Suprapubic skin (tissue), 4 donors: ENCODE measurements at regions not wholly inside any gene's neighbourhood (a gene's known extent, or its start where the extent isn't known, plus 50 kb on each side); places are given as distances from the start of the nearest gene placed in this dataset.

Source experiments
- DNase-seq, 2 donors: peaks; one replicate each; pipeline ENCODE4 v3.0.0-alpha.2; 2019; ENCODE audit warnings: low spot score in 2 of 2
- H3K27ac ChIP-seq: fragments of 200-600 bp; sonication (generic); one replicate; pipeline ENCODE4 v1.5.1; 2019
- H3K27me3 ChIP-seq: fragments of 200-600 bp; sonication (generic); one replicate; pipeline ENCODE4 v1.5.1; 2019
- H3K36me3 ChIP-seq: fragments of 200-600 bp; sonication (generic); one replicate; pipeline ENCODE4 v1.5.1; 2019
- H3K4me1 ChIP-seq: fragments of 200-600 bp; sonication (generic); one replicate; pipeline ENCODE4 v1.5.1; 2019
- H3K4me3 ChIP-seq: fragments of 200-600 bp; sonication (generic); one replicate; pipeline ENCODE4 v1.5.1; 2019; ENCODE audit warnings: mild to moderate bottlenecking
- H3K9me3 ChIP-seq: fragments of 200-600 bp; sonication (generic); one replicate; pipeline ENCODE4 v1.5.1; 2019
- EP300 ChIP-seq: sonication (generic); formaldehyde crosslinking; IDR thresholded peaks from one replicate; pipeline ENCODE4 v1.6.1; 2017; ENCODE audit warnings: antibody characterized with exemption
- POLR2A ChIP-seq, 2 donors: fragments of 450-650 bp; IDR thresholded peaks; one replicate each; pipeline ENCODE4 v1.6.1; 2017; ENCODE audit warnings: antibody characterized with exemption in 2 of 2, mild to moderate bottlenecking in 2 of 2, moderate library complexity in 2 of 2
- POLR2AphosphoS5 ChIP-seq, 3 donors: sonication (generic); formaldehyde crosslinking; IDR thresholded peaks; one replicate each; pipeline ENCODE4 v1.6.1; 2017; ENCODE audit warnings: antibody characterized with exemption in 3 of 3
- WGBS: methylation state at CpG from one replicate; pipeline ENCODE4 v1.1.5; 2018; 5-methylcytosine and 5-hydroxymethylcytosine counted together
- TF ChIP-seq, protein P1 (sequence below), 2 donors: fragments of 200-600 bp in 1 of 2; fragments of 450-650 bp in 1 of 2; sonication (generic) in 1 of 2; IDR thresholded peaks; one replicate each; pipeline ENCODE4 v1.5.1; 2016 to 2019; ENCODE audit warnings: antibody characterized with exemption in 2 of 2, mild to moderate bottlenecking in 1 of 2, moderate library complexity in 1 of 2

DNA sequence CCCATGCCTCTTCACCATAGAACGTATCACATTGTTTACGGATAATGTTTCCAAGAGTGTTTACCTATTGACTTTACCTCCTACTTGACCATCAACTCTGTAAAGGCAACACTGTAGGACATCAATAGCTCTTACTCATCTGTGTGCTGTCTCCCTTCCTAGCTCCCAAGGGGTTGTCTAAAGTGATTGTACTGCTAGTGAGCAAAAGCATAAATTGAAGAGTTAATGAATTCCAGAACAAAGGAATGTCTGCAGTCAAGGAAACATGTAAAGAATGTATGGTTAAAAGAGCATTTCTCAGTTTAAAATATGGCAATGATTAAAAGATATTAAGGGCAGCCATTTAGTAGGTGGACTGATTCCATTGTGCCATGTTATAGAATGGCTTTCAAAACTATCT, 985.4 kb downstream of the TBC1D32 start:
- no peak for DNase-seq
- Histone ChIP-seq H3K27me3 (no peaks in the 10 kb centered on the region), H3K4me3 (no peak overlapping the region), H3K4me1 (no peaks in the 10 kb centered on the region), H3K9me3 (no peaks in the 10 kb centered on the region), H3K27ac (no peak overlapping the region), H3K36me3 (no peaks in the 10 kb centered on the region)
- 97% methylated on average over 2 of the region's 2 CpGs for WGBS
- TF ChIP-seq EP300 (no peak), POLR2A (IDR thresholded peaks at IDR 0.05) (no peak), POLR2AphosphoS5 (IDR thresholded peaks at IDR 0.05) (no peak)
- TF ChIP-seq, protein P1, sequence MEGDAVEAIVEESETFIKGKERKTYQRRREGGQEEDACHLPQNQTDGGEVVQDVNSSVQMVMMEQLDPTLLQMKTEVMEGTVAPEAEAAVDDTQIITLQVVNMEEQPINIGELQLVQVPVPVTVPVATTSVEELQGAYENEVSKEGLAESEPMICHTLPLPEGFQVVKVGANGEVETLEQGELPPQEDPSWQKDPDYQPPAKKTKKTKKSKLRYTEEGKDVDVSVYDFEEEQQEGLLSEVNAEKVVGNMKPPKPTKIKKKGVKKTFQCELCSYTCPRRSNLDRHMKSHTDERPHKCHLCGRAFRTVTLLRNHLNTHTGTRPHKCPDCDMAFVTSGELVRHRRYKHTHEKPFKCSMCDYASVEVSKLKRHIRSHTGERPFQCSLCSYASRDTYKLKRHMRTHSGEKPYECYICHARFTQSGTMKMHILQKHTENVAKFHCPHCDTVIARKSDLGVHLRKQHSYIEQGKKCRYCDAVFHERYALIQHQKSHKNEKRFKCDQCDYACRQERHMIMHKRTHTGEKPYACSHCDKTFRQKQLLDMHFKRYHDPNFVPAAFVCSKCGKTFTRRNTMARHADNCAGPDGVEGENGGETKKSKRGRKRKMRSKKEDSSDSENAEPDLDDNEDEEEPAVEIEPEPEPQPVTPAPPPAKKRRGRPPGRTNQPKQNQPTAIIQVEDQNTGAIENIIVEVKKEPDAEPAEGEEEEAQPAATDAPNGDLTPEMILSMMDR (IDR thresholded peaks at IDR 0.05), result no peak

DNA sequence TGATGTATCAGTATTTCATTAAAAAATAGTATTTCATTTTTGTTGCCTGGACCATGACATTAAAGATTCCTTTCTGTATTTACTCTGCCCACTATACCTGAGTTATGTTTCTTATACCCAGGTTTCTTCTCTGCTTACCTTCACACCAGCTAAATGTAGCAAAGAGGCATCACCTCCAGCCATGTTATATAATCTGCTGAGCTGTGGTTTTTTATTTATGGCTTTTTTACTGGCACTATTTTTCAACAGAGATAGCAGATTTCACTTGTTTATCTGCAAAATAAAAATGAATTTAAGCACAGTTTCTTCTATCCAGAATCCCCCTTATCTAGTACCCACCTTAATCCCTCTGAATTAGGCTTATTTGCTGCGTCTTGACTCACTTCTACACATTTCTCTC, 979.0 kb upstream of the MAN1A1 start:
- Histone ChIP-seq H3K4me3 (no peak overlapping the region), H3K9me3 (no peaks in the 10 kb centered on the region), H3K27ac (no peak overlapping the region), H3K4me1 (no peaks in the 10 kb centered on the region), H3K36me3 (no peaks in the 10 kb centered on the region), H3K27me3 (no peaks in the 10 kb centered on the region)
- WGBS, result 79% methylated on average over 1 of the region's 1 CpG
- no peak for DNase-seq
- TF ChIP-seq POLR2A (IDR thresholded peaks at IDR 0.05), result no peak
- no peak for TF ChIP-seq POLR2AphosphoS5 (IDR thresholded peaks at IDR 0.05)
- TF ChIP-seq, protein P1 (IDR thresholded peaks at IDR 0.05), result no peak
- no peak for TF ChIP-seq EP300

DNA sequence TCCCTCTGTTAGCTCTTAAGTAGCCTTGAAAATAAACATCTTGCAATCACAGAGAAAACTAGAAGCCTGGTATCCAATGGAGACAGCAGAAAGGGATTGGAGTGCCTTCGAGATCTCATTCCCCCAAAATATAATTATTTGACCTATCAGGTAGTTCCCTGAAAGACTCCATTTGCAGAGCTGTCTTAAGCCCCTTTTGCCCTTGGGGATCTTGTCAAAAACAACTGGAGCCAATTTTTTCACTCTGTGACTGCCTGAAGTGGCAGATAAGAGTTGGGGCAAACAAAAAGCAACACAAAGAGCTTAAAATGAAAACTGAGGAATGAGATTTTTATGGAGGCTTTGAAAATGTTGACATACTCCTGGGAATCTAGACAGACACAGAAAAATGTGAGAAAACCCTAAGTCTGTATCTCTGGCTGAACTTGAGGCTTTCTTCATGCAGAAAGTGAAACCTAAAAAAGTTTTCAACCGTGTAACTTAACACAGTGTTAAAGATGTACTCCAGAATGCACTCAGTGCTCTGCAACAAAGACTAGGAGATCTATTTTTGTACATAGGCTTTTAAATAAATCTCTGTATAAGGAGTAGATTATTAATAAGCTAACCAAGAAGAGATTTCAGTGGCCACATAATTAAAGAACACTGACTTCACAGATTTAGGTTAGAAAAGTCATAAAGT, 971.1 kb upstream of the MAN1A1 start:
- no peaks in the 10 kb centered on the region for H3K27me3 ChIP-seq
- DNase-seq, result no peak
- H3K36me3 ChIP-seq, result no peaks in the 10 kb centered on the region
- 63% methylated on average over 2 of the region's 2 CpGs for WGBS
- no peaks in the 10 kb centered on the region for H3K4me1 ChIP-seq
- TF ChIP-seq, protein P1 (IDR thresholded peaks at IDR 0.05), result no peak
- TF ChIP-seq EP300 (no peak), POLR2A (IDR thresholded peaks at IDR 0.05) (no peak), POLR2AphosphoS5 (IDR thresholded peaks at IDR 0.05) (no peak)
- no peak overlapping the region for H3K4me3 ChIP-seq
- no peak overlapping the region for H3K27ac ChIP-seq
- H3K9me3 ChIP-seq, result peaks cover 3% of the 10 kb centered on the region

DNA sequence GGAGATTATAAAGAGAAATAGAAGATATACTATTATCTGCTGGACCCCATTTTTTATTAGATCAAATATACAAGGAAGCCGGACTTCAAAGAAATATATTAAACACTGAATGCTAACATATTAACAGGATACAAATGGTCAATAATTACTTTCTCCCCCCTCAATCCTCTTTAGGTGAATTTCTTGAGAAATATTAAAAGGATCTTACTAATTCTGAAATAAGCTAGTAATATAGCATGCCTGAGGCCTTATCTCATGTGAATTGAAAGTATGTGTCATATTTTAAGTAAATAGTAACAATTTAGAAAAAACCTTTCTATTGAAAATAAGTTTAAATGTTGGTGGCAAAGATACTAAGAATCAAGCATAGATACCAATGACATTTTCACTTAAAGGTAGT, 954.7 kb upstream of the MAN1A1 start:
- no peak for DNase-seq
- no peaks in the 10 kb centered on the region for H3K9me3 ChIP-seq
- H3K36me3 ChIP-seq, result no peaks in the 10 kb centered on the region
- H3K4me1 ChIP-seq, result no peaks in the 10 kb centered on the region
- 88% methylated on average over 1 of the region's 1 CpG for WGBS
- H3K4me3 ChIP-seq, result no peak overlapping the region
- H3K27me3 ChIP-seq, result no peaks in the 10 kb centered on the region
- no peak overlapping the region for H3K27ac ChIP-seq
- TF ChIP-seq EP300 (no peak), POLR2AphosphoS5 (IDR thresholded peaks at IDR 0.05) (no peak)

DNA sequence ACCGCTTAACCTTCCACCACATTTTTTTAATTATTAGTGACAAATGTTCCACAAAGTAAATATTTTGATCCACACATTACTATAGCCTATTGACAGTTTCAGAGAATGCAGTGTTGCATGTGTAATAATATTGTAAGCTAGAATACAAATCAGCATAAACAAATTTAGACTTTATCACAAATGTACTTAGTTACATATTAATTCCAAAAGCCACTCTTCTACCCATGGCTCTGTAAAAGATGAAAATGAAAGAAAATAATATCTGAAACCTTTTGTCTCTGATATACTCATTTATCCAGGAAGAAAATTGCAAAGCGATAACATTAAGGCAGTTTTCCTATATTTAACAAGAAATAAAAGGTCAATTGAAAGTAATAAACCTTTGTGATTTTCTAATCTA, 954.0 kb upstream of the MAN1A1 start:
- no peak for TF ChIP-seq EP300
- no peak for TF ChIP-seq POLR2AphosphoS5 (IDR thresholded peaks at IDR 0.05)
- TF ChIP-seq, protein P1 (IDR thresholded peaks at IDR 0.05), result no peak
- TF ChIP-seq POLR2A (IDR thresholded peaks at IDR 0.05), result no peak
- no peak for DNase-seq
- Histone ChIP-seq H3K27ac (no peak overlapping the region), H3K36me3 (no peaks in the 10 kb centered on the region), H3K9me3 (no peaks in the 10 kb centered on the region), H3K27me3 (no peaks in the 10 kb centered on the region), H3K4me1 (no peaks in the 10 kb centered on the region), H3K4me3 (no peak overlapping the region)
- 93% methylated on average over 2 of the region's 2 CpGs for WGBS

DNA sequence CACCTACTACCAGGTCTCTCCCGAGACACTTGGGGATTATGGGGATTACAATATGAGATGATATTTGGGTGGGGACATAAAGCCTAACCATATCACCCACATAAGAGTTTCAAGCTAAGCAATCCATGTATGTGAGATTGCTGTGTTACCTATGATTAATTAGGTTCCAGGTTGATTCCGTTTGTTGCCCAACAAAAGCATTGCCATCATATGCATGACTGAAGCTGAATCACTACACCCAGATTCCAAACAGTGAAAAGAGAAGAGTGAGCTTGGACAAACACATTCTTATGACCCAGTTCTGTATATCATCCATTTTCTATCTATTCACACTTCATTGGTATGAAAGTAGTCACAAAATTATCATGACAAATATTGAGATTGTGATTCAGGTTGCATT, 952.5 kb upstream of the MAN1A1 start:
- Histone ChIP-seq H3K27ac (no peak overlapping the region), H3K27me3 (no peaks in the 10 kb centered on the region), H3K4me3 (no peak overlapping the region), H3K4me1 (no peaks in the 10 kb centered on the region), H3K9me3 (no peaks in the 10 kb centered on the region), H3K36me3 (no peaks in the 10 kb centered on the region)
- WGBS, result 93% methylated on average over 2 of the region's 2 CpGs
- DNase-seq, result no peak
- no peak for TF ChIP-seq EP300
- TF ChIP-seq POLR2A (IDR thresholded peaks at IDR 0.05), result no peak
- TF ChIP-seq, protein P1 (IDR thresholded peaks at IDR 0.05), result no peak
- TF ChIP-seq POLR2AphosphoS5 (IDR thresholded peaks at IDR 0.05), result no peak
